ENCODE measurements at regions not wholly inside any gene's neighbourhood (a gene's known extent, or its start where the extent isn't known, plus 50 kb on each side); places are given as distances from the start of the nearest gene placed in this dataset.

GRCh38 chr3:98982351-98982750, 80.9 kb upstream of the DCBLD2 start:
- TF ChIP-seq CTCF (IDR thresholded peaks at IDR 0.05; ENCODE audit: extremely low read depth, low read depth, low read length): no peak
- no peaks in the 10 kb centered on the region for H4K20me1 ChIP-seq (ENCODE audit: insufficient read depth, low read length)
- H3K27ac ChIP-seq (ENCODE audit: low read depth, low read length): peak overlapping the region; percentile 59
- peak overlapping the region; percentile 74 for H3K4me2 ChIP-seq (ENCODE audit: insufficient read depth, low read length)
- H3K4me3 ChIP-seq (ENCODE audit: insufficient read depth, low read length): peak overlapping the region; percentile 33
- no peaks in the 10 kb centered on the region for H3K27me3 ChIP-seq (ENCODE audit: insufficient read depth, low read length)
- H2AFZ ChIP-seq (ENCODE audit: low read length): peak overlapping the region; percentile 1
- H3K36me3 ChIP-seq (ENCODE audit: insufficient read depth, low read length): no peaks in the 10 kb centered on the region
- peaks cover 34% of the 10 kb centered on the region for H3K79me2 ChIP-seq (ENCODE audit: insufficient read depth, low read length)
- H3K9me3 ChIP-seq (ENCODE audit: low read depth, low read length): no peaks in the 10 kb centered on the region
- H3K4me1 ChIP-seq (ENCODE audit: insufficient read depth, low read length): peaks cover 64% of the 10 kb centered on the region
- DNase-seq (ENCODE audit: insufficient read length, low spot score, missing footprints): no peak

GRCh38 chr3:98980915-98981596, 79.6 kb upstream of the DCBLD2 start:
- peaks cover 59% of the 10 kb centered on the region for H3K4me1 ChIP-seq (ENCODE audit: insufficient read depth, low read length)
- no peaks in the 10 kb centered on the region for H3K9me3 ChIP-seq (ENCODE audit: low read depth, low read length)
- H3K4me3 ChIP-seq (ENCODE audit: insufficient read depth, low read length): peak overlapping the region; percentile 49
- H3K4me2 ChIP-seq (ENCODE audit: insufficient read depth, low read length): peak overlapping the region; percentile 74
- H3K27ac ChIP-seq (ENCODE audit: low read depth, low read length): peak overlapping the region; percentile 59
- no peaks in the 10 kb centered on the region for H4K20me1 ChIP-seq (ENCODE audit: insufficient read depth, low read length)
- DNase-seq (ENCODE audit: insufficient read length, low spot score, missing footprints): peak; percentile 83
- H3K27me3 ChIP-seq (ENCODE audit: insufficient read depth, low read length): no peaks in the 10 kb centered on the region
- TF ChIP-seq CTCF (IDR thresholded peaks at IDR 0.05; ENCODE audit: extremely low read depth, low read depth, low read length): no peak
- no peaks in the 10 kb centered on the region for H3K36me3 ChIP-seq (ENCODE audit: insufficient read depth, low read length)
- H3K79me2 ChIP-seq (ENCODE audit: insufficient read depth, low read length): peaks cover 37% of the 10 kb centered on the region
- no peak overlapping the region for H2AFZ ChIP-seq (ENCODE audit: low read length)

- H3K9me3 ChIP-seq (ENCODE audit: low read depth, low read length): no peaks in the 10 kb centered on the region
- H3K4me1 ChIP-seq (ENCODE audit: insufficient read depth, low read length): peaks cover 44% of the 10 kb centered on the region
- H4K20me1 ChIP-seq (ENCODE audit: insufficient read depth, low read length): no peaks in the 10 kb centered on the region
- no peak for TF ChIP-seq CTCF (IDR thresholded peaks at IDR 0.05; ENCODE audit: extremely low read depth, low read depth, low read length)
- peak overlapping the region; percentile 76 for H3K27ac ChIP-seq (ENCODE audit: low read depth, low read length)
- no peaks in the 10 kb centered on the region for H3K27me3 ChIP-seq (ENCODE audit: insufficient read depth, low read length)
- peaks cover 32% of the 10 kb centered on the region for H3K79me2 ChIP-seq (ENCODE audit: insufficient read depth, low read length)
- H3K36me3 ChIP-seq (ENCODE audit: insufficient read depth, low read length): no peaks in the 10 kb centered on the region
- no peak overlapping the region for H2AFZ ChIP-seq (ENCODE audit: low read length)
- H3K4me2 ChIP-seq (ENCODE audit: insufficient read depth, low read length): no peak overlapping the region
- DNase-seq (ENCODE audit: insufficient read length, low spot score, missing footprints): no peak
- no peak overlapping the region for H3K4me3 ChIP-seq (ENCODE audit: insufficient read depth, low read length)
Measured at GRCh38 chr3:98979296-98979695, 77.8 kb upstream of the DCBLD2 start.

GRCh38 chr3:98978068-98978811, 76.7 kb upstream of the DCBLD2 start:
- no peaks in the 10 kb centered on the region for H3K9me3 ChIP-seq (ENCODE audit: low read depth, low read length)
- H3K4me2 ChIP-seq (ENCODE audit: insufficient read depth, low read length): peak overlapping the region; percentile 65
- H3K27me3 ChIP-seq (ENCODE audit: insufficient read depth, low read length): no peaks in the 10 kb centered on the region
- no peaks in the 10 kb centered on the region for H3K36me3 ChIP-seq (ENCODE audit: insufficient read depth, low read length)
- no peak for TF ChIP-seq CTCF (IDR thresholded peaks at IDR 0.05; ENCODE audit: extremely low read depth, low read depth, low read length)
- no peak overlapping the region for H2AFZ ChIP-seq (ENCODE audit: low read length)
- peak; percentile 9 for DNase-seq (ENCODE audit: insufficient read length, low spot score, missing footprints)
- no peaks in the 10 kb centered on the region for H4K20me1 ChIP-seq (ENCODE audit: insufficient read depth, low read length)
- H3K79me2 ChIP-seq (ENCODE audit: insufficient read depth, low read length): peaks cover 25% of the 10 kb centered on the region
- peak overlapping the region; percentile 76 for H3K27ac ChIP-seq (ENCODE audit: low read depth, low read length)
- H3K4me3 ChIP-seq (ENCODE audit: insufficient read depth, low read length): no peak overlapping the region
- H3K4me1 ChIP-seq (ENCODE audit: insufficient read depth, low read length): peaks cover 34% of the 10 kb centered on the region

Measured in osteoblast (primary cell).